Body of pancreas (tissue), 4 donors: ENCODE measurements at regions not wholly inside any gene's neighbourhood (a gene's known extent, or its start where the extent isn't known, plus 50 kb on each side); places are given as distances from the start of the nearest gene placed in this dataset.

Experiments used
- ATAC-seq: fragments of 150-250 bp; one replicate; pipeline ENCODE4 v1.9.1; 2016
- DNase-seq, 4 donors: peaks; one replicate each; pipeline ENCODE4 v3.0.0-alpha.2; 2019
- H3K27ac ChIP-seq, 4 donors: fragments of 200-600 bp; sonication (generic); 1 replicate in 3 of 4; 2 replicates in 1 of 4; pipeline versions ENCODE4 v1.5.1 to v1.6.1; 2016 to 2019; ENCODE audit warnings: mild to moderate bottlenecking in 1 of 4, mixed read lengths in 1 of 4, moderate library complexity in 1 of 4
- H3K27me3 ChIP-seq, 2 donors: fragments of 200-600 bp; sonication (generic); one replicate each; pipeline ENCODE4 v1.6.0; 2016; ENCODE audit warnings: mild to moderate bottlenecking in 1 of 2
- H3K36me3 ChIP-seq, 2 donors: fragments of 200-600 bp; sonication (generic); replicated peaks in 1 of 2; 2 replicates each; pipeline ENCODE4 v1.5.1; 2016; ENCODE audit warnings: low read depth in 2 of 2; ENCODE audit not compliant: insufficient read depth in 1 of 2
- H3K4me1 ChIP-seq: fragments of 200-600 bp; sonication (generic); one replicate; pipeline ENCODE4 v1.6.0; 2016
- H3K4me3 ChIP-seq, 2 donors: fragments of 200-600 bp; sonication (generic); 1 replicate in 1 of 2; 2 replicates in 1 of 2; pipeline ENCODE4 v1.5.1; 2016 to 2019
- H3K9me3 ChIP-seq, 3 donors: fragments of 200-600 bp; sonication (generic); 1 replicate in 2 of 3; 2 replicates in 1 of 3; pipeline ENCODE4 v1.5.1; 2016
- POLR2A ChIP-seq, 3 donors: fragments of 450-650 bp; IDR thresholded peaks; one replicate each; pipeline ENCODE4 v1.6.1; 2016; ENCODE audit warnings: antibody characterized with exemption in 3 of 3, mild to moderate bottlenecking in 2 of 3
- WGBS, 2 donors: methylation state at CpG; one replicate each; pipeline ENCODE4 v1.1.5; 2017; 5-methylcytosine and 5-hydroxymethylcytosine counted together
- intact Hi-C: fragments of 100-400 bp; cut with DNase I; formaldehyde crosslinking; loops from one replicate; pipeline ENCODE4 v1.15.1; 2023
- TF ChIP-seq, protein P1 (sequence below), 7 experiments: fragments of 450-650 bp in 4 of 7; fragments of 200-600 bp in 3 of 7; sonication (generic) in 3 of 7; IDR thresholded peaks; one replicate each; pipeline ENCODE4 v1.5.1; 2016 to 2019; ENCODE audit warnings: antibody characterized with exemption in 7 of 7

DNA sequence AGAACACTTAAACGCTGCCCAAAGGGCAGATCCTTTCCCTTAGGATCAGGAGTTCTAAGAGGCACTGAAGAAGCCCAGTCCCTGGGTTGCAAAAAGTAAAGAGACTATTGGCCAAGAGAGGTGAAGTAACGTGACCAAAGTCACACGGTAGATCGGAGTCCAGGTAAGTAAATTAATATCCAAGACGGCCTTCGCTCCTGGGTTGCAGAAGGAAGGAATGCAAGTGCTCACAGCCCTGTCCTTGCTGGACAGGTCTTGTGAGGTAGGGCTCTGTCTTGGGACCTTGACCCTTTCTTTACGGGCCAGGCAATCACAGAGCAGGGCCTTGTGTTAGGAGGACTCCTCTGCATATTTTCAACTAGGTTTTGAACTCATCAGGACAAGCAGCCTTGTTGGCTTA, 243.7 kb upstream of the PDE10A start:
- H3K27ac ChIP-seq = no peak overlapping the region
- no peak for DNase-seq
- no peak for TF ChIP-seq POLR2A (IDR thresholded peaks at IDR 0.05)
- TF ChIP-seq, protein P1, sequence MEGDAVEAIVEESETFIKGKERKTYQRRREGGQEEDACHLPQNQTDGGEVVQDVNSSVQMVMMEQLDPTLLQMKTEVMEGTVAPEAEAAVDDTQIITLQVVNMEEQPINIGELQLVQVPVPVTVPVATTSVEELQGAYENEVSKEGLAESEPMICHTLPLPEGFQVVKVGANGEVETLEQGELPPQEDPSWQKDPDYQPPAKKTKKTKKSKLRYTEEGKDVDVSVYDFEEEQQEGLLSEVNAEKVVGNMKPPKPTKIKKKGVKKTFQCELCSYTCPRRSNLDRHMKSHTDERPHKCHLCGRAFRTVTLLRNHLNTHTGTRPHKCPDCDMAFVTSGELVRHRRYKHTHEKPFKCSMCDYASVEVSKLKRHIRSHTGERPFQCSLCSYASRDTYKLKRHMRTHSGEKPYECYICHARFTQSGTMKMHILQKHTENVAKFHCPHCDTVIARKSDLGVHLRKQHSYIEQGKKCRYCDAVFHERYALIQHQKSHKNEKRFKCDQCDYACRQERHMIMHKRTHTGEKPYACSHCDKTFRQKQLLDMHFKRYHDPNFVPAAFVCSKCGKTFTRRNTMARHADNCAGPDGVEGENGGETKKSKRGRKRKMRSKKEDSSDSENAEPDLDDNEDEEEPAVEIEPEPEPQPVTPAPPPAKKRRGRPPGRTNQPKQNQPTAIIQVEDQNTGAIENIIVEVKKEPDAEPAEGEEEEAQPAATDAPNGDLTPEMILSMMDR (IDR thresholded peaks at IDR 0.05) = no peak
- no peaks in the 10 kb centered on the region for H3K4me1 ChIP-seq
- no peak overlapping the region for H3K4me3 ChIP-seq
- no peaks in the 10 kb centered on the region for H3K36me3 ChIP-seq
- intact Hi-C loops = no loop called here
- 58 to 69% methylated on average over 7 of the region's 7 CpGs for WGBS, 2 donors
- H3K9me3 ChIP-seq = no peaks in the 10 kb centered on the region
- H3K27me3 ChIP-seq = no peaks in the 10 kb centered on the region
- no peak for ATAC-seq

DNA sequence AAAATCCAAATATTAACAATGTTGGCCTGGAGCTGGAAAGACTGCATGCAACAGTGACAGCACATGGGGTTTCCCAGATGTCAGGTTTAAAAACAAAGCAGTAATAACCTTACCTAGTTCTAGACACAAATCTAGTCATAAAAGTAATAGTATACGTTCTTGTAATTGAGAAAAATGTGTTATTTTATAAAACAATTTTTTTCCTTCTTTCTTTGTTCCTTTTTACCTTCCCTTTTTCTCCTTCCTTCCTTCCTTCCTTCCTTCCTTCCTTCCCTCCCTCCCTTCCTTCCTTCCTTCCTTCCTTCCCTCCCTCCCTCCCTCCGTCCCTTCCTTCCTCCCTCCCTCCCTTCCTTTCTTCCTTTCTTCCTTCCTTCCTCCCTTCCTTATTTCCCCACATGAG, 242.7 kb upstream of the PDE10A start:
- 60 to 71% methylated on average over 1 of the region's 2 CpGs for WGBS, 2 donors
- Histone ChIP-seq H3K4me1 (no peaks in the 10 kb centered on the region), H3K9me3 (no peaks in the 10 kb centered on the region), H3K4me3 (no peak overlapping the region), H3K27me3 (no peaks in the 10 kb centered on the region), H3K27ac (no peak overlapping the region), H3K36me3 (no peaks in the 10 kb centered on the region)
- intact Hi-C loops = no loop called here
- DNase-seq (no peak), ATAC-seq (no peak)
- TF ChIP-seq, protein P1 (IDR thresholded peaks at IDR 0.05) = no peak
- no peak for TF ChIP-seq POLR2A (IDR thresholded peaks at IDR 0.05)

DNA sequence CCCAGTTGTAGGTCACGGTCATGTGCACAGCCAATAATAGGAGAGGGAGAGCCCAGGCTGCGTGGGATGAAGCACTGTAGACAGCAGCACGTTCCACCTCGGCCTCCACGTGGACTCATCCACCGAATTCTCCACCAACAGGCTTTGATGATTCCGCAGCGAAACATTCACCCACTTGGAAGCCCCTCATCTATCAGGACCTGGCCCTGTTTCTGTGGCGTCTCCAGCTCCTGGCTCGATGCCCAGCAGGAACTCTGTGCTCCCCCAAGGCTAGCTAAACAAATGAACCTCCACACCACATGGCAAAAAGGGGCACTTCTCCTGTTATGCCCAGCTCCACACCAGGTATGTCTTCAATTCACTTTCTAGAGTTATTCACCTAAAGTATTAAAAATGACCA, 237.9 kb upstream of the PDE10A start:
- 50 to 74% methylated on average over 10 of the region's 10 CpGs for WGBS, 2 donors
- TF ChIP-seq, protein P1 (IDR thresholded peaks at IDR 0.05) = no peak
- TF ChIP-seq POLR2A (IDR thresholded peaks at IDR 0.05) = no peak
- intact Hi-C loops = no loop called here
- no peak overlapping the region for H3K27ac ChIP-seq
- H3K4me3 ChIP-seq = no peak overlapping the region
- no peaks in the 10 kb centered on the region for H3K9me3 ChIP-seq
- ATAC-seq = no peak
- H3K36me3 ChIP-seq = no peaks in the 10 kb centered on the region
- H3K27me3 ChIP-seq = no peaks in the 10 kb centered on the region
- no peaks in the 10 kb centered on the region for H3K4me1 ChIP-seq
- no peak for DNase-seq

DNA sequence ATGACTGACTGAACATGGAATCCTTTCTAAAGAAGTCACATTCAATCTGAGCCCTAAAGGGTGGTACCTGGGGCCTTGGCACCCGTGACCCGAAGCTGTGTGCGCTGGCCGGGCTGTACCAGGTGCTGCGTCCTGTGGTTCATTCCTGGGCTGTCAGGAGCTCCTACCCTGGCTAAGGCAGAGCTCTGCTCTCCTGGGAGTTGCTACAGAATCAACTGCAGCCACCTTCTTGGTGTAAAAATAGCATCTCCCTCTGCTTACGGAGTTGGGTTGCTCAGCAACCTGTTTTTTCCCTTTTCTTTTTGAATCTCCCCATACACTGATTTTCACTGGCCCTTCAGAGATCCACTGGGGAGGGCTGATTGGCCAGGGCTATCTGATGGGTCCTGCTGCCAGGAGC, 236.6 kb upstream of the PDE10A start:
- TF ChIP-seq, protein P1 (IDR thresholded peaks at IDR 0.05) = no peak
- TF ChIP-seq POLR2A (IDR thresholded peaks at IDR 0.05) = no peak
- ATAC-seq = no peak
- intact Hi-C loops = no loop called here
- no peak overlapping the region for H3K27ac ChIP-seq
- H3K27me3 ChIP-seq = no peaks in the 10 kb centered on the region
- H3K4me3 ChIP-seq = no peak overlapping the region
- no peaks in the 10 kb centered on the region for H3K36me3 ChIP-seq
- no peaks in the 10 kb centered on the region for H3K4me1 ChIP-seq
- H3K9me3 ChIP-seq = no peaks in the 10 kb centered on the region
- 53 to 76% methylated on average over 6 of the region's 6 CpGs for WGBS, 2 donors
- no peak for DNase-seq

DNA sequence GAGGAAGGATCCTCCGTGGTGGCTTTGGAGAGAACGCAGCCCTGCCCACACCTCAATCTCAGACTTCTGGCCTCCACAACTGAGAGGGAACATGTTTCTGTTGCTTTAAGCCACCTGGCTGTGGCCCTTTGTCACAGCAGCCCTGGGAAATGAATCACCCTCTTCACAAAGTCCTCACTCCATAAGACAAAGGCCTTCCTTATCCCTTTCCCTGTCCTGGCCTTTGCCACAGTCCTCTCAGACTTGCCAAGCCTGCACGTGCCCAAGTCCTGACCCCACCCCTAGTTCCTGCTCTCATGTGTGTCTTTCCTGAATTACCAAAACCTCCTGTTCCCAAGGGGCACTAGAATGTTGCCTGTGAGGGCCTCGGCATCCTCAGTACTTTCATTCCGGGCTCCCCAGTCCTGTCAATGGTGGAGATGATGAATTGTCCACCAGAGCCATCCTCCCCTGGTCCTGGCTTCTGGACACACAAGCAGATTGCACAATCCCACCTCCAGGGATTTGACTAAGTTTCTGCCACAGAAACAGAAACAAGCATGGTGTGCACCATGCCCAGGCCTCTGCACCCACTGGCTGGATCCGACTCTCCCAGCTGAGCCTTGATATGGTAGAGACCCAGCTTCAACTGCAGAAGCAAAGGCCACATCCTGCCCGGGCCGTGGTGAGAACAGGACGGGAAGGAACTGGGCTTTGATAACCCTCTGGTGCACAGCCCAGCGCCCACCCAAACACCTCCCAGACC, 232.6 kb upstream of the PDE10A start:
- no peaks in the 10 kb centered on the region for H3K4me1 ChIP-seq
- H3K27ac ChIP-seq = no peak overlapping the region
- H3K9me3 ChIP-seq = no peaks in the 10 kb centered on the region
- H3K4me3 ChIP-seq = no peak overlapping the region
- H3K27me3 ChIP-seq = no peaks in the 10 kb centered on the region
- TF ChIP-seq POLR2A (IDR thresholded peaks at IDR 0.05) = no peak
- TF ChIP-seq, protein P1 (IDR thresholded peaks at IDR 0.05) = no peak
- intact Hi-C loops = no loop called here
- WGBS, 2 donors = 61 to 67% methylated on average over 10 of the region's 10 CpGs
- peak; percentile 30 for ATAC-seq
- DNase-seq = no peak
- H3K36me3 ChIP-seq = no peaks in the 10 kb centered on the region
